ENCODE measurements at regions not wholly inside any gene's neighbourhood (a gene's known extent, or its start where the extent isn't known, plus 50 kb on each side); places are given as distances from the start of the nearest gene placed in this dataset.
"Not testable (repeated sequence)": the region's sequence is repeated elsewhere in the genome, so short reads cannot be mapped to it uniquely, and the experiment has no call there.

DNA sequence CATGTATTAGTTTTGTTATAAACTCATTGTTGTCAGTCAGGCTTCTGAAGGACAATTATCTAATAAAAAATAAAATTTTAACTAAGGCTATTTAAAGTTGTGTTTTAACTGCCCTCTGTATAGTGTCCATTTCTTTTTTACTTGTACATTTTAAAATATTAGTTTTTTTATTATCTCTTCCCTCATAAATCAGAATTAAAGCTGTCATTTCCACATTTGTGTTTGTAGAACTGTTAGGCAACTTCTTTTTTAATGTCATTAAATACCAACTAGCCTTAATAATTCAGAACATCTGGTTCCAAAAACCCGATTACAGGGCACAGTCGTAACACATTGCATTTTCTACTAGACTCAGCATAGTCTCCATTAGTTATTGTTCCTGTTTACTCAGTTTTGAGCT, 1749.0 kb upstream of the CELF4 start:
- peaks cover 2% of the 10 kb centered on the region for H3K36me3 Mint-ChIP-seq
- Histone ChIP-seq H3K27me3 (no peaks in the 10 kb centered on the region), H3K4me1 (peaks cover 6% of the 10 kb centered on the region), H3K9ac (no peak overlapping the region), H3K79me2 (ENCODE audit: low read depth) (no peaks in the 10 kb centered on the region), H3K27ac (no peak overlapping the region), H4K20me1 (ENCODE audit: low read depth) (no peaks in the 10 kb centered on the region), H3K4me2 (no peak overlapping the region), H3K36me3 (no peaks in the 10 kb centered on the region), H3K9me3 (ENCODE audit: low read depth) (no peaks in the 10 kb centered on the region), H3F3A (ENCODE audit: low read depth) (no peaks in the 10 kb centered on the region), H3K4me3 (no peak overlapping the region), H2AFZ (replicated peaks) (no peak overlapping the region)
- peaks cover 3% of the 10 kb centered on the region for H3K4me1 Mint-ChIP-seq
- no peak for DNase-seq (ENCODE audit: low spot score)
- no peak overlapping the region for H3K27ac Mint-ChIP-seq
- no peak for TF ChIP-seq EZH2phosphoT487 (IDR thresholded peaks at IDR 0.05)
- no peak for TF ChIP-seq EZH2 (IDR thresholded peaks at IDR 0.05)
- TF ChIP-seq, protein P1, sequence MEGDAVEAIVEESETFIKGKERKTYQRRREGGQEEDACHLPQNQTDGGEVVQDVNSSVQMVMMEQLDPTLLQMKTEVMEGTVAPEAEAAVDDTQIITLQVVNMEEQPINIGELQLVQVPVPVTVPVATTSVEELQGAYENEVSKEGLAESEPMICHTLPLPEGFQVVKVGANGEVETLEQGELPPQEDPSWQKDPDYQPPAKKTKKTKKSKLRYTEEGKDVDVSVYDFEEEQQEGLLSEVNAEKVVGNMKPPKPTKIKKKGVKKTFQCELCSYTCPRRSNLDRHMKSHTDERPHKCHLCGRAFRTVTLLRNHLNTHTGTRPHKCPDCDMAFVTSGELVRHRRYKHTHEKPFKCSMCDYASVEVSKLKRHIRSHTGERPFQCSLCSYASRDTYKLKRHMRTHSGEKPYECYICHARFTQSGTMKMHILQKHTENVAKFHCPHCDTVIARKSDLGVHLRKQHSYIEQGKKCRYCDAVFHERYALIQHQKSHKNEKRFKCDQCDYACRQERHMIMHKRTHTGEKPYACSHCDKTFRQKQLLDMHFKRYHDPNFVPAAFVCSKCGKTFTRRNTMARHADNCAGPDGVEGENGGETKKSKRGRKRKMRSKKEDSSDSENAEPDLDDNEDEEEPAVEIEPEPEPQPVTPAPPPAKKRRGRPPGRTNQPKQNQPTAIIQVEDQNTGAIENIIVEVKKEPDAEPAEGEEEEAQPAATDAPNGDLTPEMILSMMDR (IDR thresholded peaks at IDR 0.05) = no peak
- no peak overlapping the region for H3K4me3 Mint-ChIP-seq
- peaks cover 14% of the 10 kb centered on the region for H3K9me3 Mint-ChIP-seq
- H3K27me3 Mint-ChIP-seq (ENCODE audit: insufficient read depth, low read depth) = peaks cover 4% of the 10 kb centered on the region

DNA sequence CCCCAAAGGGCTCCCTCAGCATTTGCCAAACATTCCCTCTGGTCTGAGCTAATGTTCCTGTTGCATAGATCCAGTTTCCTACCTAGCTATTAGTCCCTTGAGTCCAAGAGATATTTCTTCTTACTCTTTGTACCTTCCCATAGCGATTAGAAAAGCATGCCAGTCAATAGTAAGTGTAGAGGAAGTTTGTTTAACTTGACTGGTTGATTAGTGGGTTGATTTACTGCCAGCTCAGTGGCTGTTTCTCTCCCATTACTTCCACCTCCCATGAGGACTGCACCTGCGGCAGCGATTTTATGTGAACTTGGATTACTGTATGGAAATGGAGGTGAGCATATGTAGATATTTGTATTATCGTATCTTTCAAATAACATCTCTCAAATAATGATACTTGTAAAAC, 1748.4 kb upstream of the CELF4 start:
- DNase-seq (ENCODE audit: low spot score) = no peak

DNA sequence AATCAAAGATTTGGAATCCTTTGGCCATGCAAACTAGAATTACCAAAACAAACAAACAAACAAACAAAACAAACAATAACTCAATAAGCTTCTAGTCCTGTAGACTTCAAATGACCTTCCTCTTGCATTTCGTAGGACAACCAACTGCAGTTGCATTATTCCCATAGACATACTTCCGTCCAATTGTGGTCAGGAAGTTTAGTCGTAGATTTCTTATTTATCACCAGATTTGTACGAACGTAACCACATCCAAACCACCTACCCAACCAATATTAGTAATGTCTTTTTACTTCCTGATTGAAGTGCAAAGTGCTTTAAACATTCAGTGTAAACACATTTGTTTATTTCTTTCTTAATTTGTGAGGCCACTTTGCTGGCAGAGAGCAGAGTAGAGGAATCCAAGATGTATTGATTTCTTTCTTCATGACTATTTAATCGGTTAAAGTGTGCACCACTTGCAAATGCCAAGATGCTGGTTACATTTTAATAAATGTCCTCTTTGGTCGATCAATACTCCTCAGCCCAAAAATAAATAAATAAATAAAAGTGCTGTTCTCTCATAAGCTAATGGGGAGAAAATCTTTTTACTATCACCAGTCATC, 1745.6 kb upstream of the CELF4 start:
- Histone ChIP-seq H3K4me3 (no peak overlapping the region), H3K4me2 (no peak overlapping the region), H3K27me3 (no peaks in the 10 kb centered on the region), H3K36me3 (no peaks in the 10 kb centered on the region), H3K9me3 (ENCODE audit: low read depth) (peaks cover 3% of the 10 kb centered on the region), H4K20me1 (ENCODE audit: low read depth) (no peaks in the 10 kb centered on the region), H3K27ac (no peak overlapping the region), H2AFZ (replicated peaks) (no peak overlapping the region), H3K4me1 (peaks cover 6% of the 10 kb centered on the region), H3K9ac (no peak overlapping the region), H3F3A (ENCODE audit: low read depth) (no peaks in the 10 kb centered on the region), H3K79me2 (ENCODE audit: low read depth) (no peaks in the 10 kb centered on the region)
- Mint-ChIP-seq H3K36me3 (peaks cover 7% of the 10 kb centered on the region), H3K9me3 (peaks cover 23% of the 10 kb centered on the region), H3K4me3 (no peak overlapping the region), H3K27me3 (ENCODE audit: insufficient read depth, low read depth) (peaks cover 4% of the 10 kb centered on the region), H3K4me1 (peaks cover 3% of the 10 kb centered on the region), H3K27ac (no peak overlapping the region)
- no peak for DNase-seq (ENCODE audit: low spot score)
- no peak for TF ChIP-seq EZH2phosphoT487 (IDR thresholded peaks at IDR 0.05)

More for the DNA sequence above, 1748.4 kb upstream of the CELF4 start:
- Histone ChIP-seq H3K27ac (no peak overlapping the region), H3K9ac (no peak overlapping the region), H2AFZ (replicated peaks) (no peak overlapping the region), H3K9me3 (ENCODE audit: low read depth) (no peaks in the 10 kb centered on the region), H4K20me1 (ENCODE audit: low read depth) (no peaks in the 10 kb centered on the region), H3K27me3 (no peaks in the 10 kb centered on the region), H3K4me1 (peaks cover 6% of the 10 kb centered on the region), H3K4me3 (no peak overlapping the region), H3K79me2 (ENCODE audit: low read depth) (no peaks in the 10 kb centered on the region), H3K4me2 (no peak overlapping the region), H3K36me3 (no peaks in the 10 kb centered on the region), H3F3A (ENCODE audit: low read depth) (no peaks in the 10 kb centered on the region)
- Mint-ChIP-seq H3K9me3 (peaks cover 16% of the 10 kb centered on the region), H3K36me3 (peaks cover 2% of the 10 kb centered on the region), H3K4me3 (no peak overlapping the region), H3K27me3 (ENCODE audit: insufficient read depth, low read depth) (peaks cover 4% of the 10 kb centered on the region), H3K4me1 (peaks cover 3% of the 10 kb centered on the region), H3K27ac (no peak overlapping the region)
- TF ChIP-seq, protein P1 (IDR thresholded peaks at IDR 0.05) = no peak
- TF ChIP-seq EZH2phosphoT487 (IDR thresholded peaks at IDR 0.05) (no peak), EZH2 (IDR thresholded peaks at IDR 0.05) (no peak)

DNA sequence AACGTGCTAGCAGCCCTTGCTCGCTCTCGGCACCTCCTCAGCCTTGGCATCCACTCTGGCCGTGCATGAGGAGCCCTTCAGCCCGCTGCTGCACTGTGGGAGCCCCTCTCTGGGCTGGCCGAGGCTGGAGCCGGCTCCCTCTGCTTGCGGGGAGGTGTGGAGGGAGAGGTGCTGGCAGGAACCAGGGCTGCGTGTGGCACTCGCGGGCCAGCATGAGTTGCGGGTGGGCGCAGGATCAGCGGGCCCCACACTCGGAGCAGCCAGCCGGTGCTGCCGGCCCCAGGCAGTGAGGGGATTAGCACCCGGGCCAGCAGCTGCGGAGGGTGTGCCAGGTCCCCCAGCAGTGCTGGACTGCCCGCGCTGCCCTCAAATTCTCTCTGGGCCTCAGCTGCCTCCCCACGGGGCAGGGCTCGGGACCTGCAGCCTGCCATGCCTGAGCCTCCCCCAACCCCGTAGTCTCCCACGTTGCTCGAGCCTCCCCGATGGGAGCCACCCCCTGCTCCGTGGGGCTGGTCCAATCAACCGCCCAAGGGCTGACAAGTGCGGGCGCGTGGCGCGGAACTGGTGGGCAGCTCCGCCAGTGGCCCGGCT, 1743.4 kb upstream of the CELF4 start:
- not testable (repeated sequence) for H3K4me1 Mint-ChIP-seq; H4K20me1 ChIP-seq (ENCODE audit: low read depth); H3K4me3 Mint-ChIP-seq; H3K27ac Mint-ChIP-seq; H3K27me3 Mint-ChIP-seq (ENCODE audit: insufficient read depth, low read depth); DNase-seq (ENCODE audit: low spot score); H3K36me3 ChIP-seq; H3K4me2 ChIP-seq; H3K27ac ChIP-seq; H3F3A ChIP-seq (ENCODE audit: low read depth); H3K4me3 ChIP-seq; H3K4me1 ChIP-seq; H3K27me3 ChIP-seq; H2AFZ ChIP-seq (replicated peaks); H3K9me3 ChIP-seq (ENCODE audit: low read depth); H3K9ac ChIP-seq; H3K36me3 Mint-ChIP-seq; H3K79me2 ChIP-seq (ENCODE audit: low read depth)
- peaks cover 23% of the 10 kb centered on the region for H3K9me3 Mint-ChIP-seq
